Left lung (tissue), 4 donors: ENCODE measurements at regions not wholly inside any gene's neighbourhood (a gene's known extent, or its start where the extent isn't known, plus 50 kb on each side); places are given as distances from the start of the nearest gene placed in this dataset.

Experiments used
- ATAC-seq: fragments of 200-7000 bp; cut with Tn5 transposase; one replicate; pipeline ENCODE4 v1.9.1; 2020; ENCODE audit warnings: moderate library complexity
- DNase-seq, 4 donors: peaks; one replicate each; pipeline ENCODE4 v3.0.0-alpha.2; 2013 to 2020
- H3K27ac ChIP-seq, 2 donors: fragments of 200-600 bp; sonication (generic) in 1 of 2; one replicate each; pipeline versions ENCODE4 v1.5.0 to v1.8.0; 2020 to 2021
- H3K27me3 ChIP-seq, 2 donors: fragments of 200-600 bp; sonication (generic) in 1 of 2; one replicate each; pipeline versions ENCODE4 v1.5.0 to v1.8.0; 2020 to 2021
- H3K36me3 ChIP-seq, 2 donors: fragments of 200-600 bp; sonication (generic) in 1 of 2; one replicate each; pipeline versions ENCODE4 v1.5.0 to v1.8.0; 2020 to 2021
- H3K4me1 ChIP-seq, 2 donors: fragments of 200-600 bp; one replicate each; pipeline ENCODE4 v1.8.0; 2021
- H3K4me3 ChIP-seq, 2 donors: fragments of 200-600 bp; sonication (generic) in 1 of 2; one replicate each; pipeline versions ENCODE4 v1.5.0 to v1.8.0; 2020 to 2021; ENCODE audit warnings: mild to moderate bottlenecking in 1 of 2
- H3K9me3 ChIP-seq, 2 donors: fragments of 200-600 bp; sonication (generic) in 1 of 2; one replicate each; pipeline versions ENCODE4 v1.5.0 to v1.8.0; 2020 to 2021
- intact Hi-C, 2 donors: fragments of 100-400 bp; cut with DNase I; formaldehyde crosslinking; loops; one replicate each; pipeline versions ENCODE4 v1.11.2 to v1.14.2; 2022
- TF ChIP-seq, protein P1 (sequence below), 2 donors: fragments of 200-600 bp; sonication (generic) in 1 of 2; IDR thresholded peaks; one replicate each; pipeline versions ENCODE4 v1.5.0 to v1.8.0; 2021; ENCODE audit warnings: antibody characterized with exemption in 2 of 2
- donor health status: DM: no; HTN: yes; CAD: no.
- donor health status: DM: no; HTN: no; CAD: no.

DNA sequence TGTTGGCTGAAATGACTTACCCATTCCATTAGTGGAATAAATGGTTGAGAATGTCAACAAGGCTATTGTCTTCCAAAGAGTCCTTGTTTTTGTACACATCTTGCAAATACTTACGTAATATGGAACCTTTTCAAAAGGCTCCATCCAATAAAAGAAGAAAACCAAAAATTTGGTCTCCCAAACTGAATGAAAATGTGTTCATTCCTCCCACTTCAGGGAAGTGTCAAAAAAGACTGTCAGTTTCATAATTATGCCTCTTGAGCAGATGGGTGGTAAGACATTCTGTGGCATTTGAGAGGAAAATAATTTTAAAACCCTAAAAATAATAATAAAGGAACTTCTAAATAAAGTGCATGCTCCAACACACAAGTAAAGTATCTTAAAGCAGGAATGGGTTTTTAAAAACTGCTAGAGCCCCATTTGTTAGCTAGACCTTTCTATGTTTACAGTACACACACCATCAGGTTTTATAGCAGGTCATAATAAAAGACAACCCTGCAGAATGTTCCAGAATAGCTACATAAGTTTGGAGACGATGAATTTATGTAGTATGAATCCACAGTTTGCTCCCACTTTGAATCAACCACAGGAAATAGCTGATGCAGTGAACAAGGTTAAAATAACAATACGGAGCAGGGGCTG lies 843.7 kb downstream of the LRRTM4 start:
- no peak overlapping the region for H3K27ac ChIP-seq
- DNase-seq: no peak
- intact Hi-C loops: no loop called here
- ATAC-seq: no peak
- H3K27me3 ChIP-seq: no peaks in the 10 kb centered on the region
- no peaks in the 10 kb centered on the region for H3K36me3 ChIP-seq
- no peaks in the 10 kb centered on the region for H3K9me3 ChIP-seq
- H3K4me3 ChIP-seq: no peak overlapping the region
- H3K4me1 ChIP-seq: no peaks in the 10 kb centered on the region
- TF ChIP-seq, protein P1, sequence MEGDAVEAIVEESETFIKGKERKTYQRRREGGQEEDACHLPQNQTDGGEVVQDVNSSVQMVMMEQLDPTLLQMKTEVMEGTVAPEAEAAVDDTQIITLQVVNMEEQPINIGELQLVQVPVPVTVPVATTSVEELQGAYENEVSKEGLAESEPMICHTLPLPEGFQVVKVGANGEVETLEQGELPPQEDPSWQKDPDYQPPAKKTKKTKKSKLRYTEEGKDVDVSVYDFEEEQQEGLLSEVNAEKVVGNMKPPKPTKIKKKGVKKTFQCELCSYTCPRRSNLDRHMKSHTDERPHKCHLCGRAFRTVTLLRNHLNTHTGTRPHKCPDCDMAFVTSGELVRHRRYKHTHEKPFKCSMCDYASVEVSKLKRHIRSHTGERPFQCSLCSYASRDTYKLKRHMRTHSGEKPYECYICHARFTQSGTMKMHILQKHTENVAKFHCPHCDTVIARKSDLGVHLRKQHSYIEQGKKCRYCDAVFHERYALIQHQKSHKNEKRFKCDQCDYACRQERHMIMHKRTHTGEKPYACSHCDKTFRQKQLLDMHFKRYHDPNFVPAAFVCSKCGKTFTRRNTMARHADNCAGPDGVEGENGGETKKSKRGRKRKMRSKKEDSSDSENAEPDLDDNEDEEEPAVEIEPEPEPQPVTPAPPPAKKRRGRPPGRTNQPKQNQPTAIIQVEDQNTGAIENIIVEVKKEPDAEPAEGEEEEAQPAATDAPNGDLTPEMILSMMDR (IDR thresholded peaks at IDR 0.05): no peak

DNA sequence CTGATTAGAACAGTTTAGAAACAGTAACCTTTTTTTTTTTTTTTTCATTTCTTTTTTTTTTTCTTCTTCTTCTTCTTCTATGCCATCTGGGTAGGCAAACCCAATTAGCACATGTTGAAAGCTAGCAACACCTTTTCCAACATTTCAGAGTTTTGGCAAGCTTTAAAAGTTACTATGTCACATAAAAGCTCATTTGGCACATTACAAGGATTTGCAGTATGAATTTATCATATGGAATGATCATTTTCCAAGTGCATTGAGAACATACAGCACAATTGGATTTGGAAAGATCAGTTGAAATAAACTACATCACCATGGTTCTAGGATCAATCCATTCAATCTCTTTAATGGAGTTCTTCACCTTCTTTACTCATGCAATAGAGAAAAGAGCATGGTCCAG lies 847.0 kb downstream of the LRRTM4 start:
- no peak for ATAC-seq
- no peaks in the 10 kb centered on the region for H3K9me3 ChIP-seq
- H3K27me3 ChIP-seq: no peaks in the 10 kb centered on the region
- no peaks in the 10 kb centered on the region for H3K36me3 ChIP-seq
- TF ChIP-seq, protein P1 (IDR thresholded peaks at IDR 0.05): no peak
- intact Hi-C loops: no loop called here
- H3K4me1 ChIP-seq: no peaks in the 10 kb centered on the region
- no peak for DNase-seq
- no peak overlapping the region for H3K4me3 ChIP-seq
- no peak overlapping the region for H3K27ac ChIP-seq

DNA sequence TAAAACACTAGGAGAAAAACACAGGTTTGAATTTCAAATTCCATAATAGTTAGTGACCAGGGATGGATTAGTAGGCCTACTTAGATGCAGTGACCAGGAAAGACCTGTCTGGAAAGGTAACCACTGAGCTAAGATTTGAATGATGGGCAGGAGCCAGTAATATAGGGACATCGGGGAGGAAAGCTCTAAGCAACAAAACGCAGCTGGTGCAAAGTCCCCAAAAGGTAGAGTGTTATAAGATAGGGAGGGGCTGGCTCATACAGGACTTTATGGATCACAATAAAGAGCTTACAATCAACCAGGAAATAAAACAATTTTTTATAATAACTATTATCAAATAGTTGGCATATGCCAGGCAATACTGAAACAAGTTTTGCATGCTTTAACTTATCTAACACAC lies 849.4 kb downstream of the LRRTM4 start:
- Histone ChIP-seq H3K27me3 (no peaks in the 10 kb centered on the region), H3K27ac (no peak overlapping the region), H3K4me3 (no peak overlapping the region), H3K4me1 (no peaks in the 10 kb centered on the region), H3K9me3 (no peaks in the 10 kb centered on the region), H3K36me3 (no peaks in the 10 kb centered on the region)
- DNase-seq: no peak
- ATAC-seq: no peak
- intact Hi-C loops: no loop called here
- TF ChIP-seq, protein P1 (IDR thresholded peaks at IDR 0.05): no peak

DNA sequence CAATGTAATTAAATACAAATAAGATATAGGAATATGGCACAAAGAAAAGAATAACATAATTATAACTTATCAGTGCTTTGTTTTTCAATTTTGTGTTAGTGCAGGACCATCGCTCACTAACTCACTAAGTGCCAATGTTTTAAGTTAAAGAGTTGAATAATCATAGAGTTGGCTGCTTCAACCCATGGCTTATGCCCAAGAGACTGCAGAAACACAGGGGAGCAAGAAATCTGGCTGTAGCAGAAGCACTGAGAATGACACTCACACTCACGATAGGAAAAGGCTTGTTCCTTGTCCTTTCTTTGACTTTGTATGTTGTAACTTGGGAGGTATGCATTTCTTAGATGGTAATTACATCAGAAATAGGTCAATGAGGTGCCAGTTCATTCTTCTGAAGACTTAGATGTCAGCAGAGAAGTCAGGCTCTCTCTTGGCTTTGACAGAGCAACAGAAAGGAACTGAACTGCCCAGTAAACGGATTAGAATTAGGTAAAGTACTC lies 852.2 kb downstream of the LRRTM4 start:
- intact Hi-C loops: no loop called here
- no peak overlapping the region for H3K4me3 ChIP-seq
- TF ChIP-seq, protein P1 (IDR thresholded peaks at IDR 0.05): no peak

DNA sequence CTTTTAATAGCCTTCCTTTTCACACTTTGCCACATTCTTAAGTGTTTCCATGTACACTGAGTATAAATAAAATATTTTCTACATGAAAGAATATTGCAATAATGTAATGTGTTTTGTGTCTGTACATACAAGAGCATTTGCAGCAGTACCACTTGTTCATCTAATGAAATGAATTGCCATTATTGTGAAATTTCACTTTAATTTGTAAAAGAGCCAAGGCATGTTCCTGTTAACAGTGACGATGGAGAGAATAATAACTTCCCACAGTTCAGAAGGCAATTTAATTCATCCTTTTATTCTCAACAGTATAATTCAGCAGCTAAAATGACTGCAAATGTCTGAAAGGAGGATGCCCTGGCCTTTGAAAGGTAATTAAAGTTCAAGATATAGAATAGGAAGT lies 853.9 kb downstream of the LRRTM4 start:
- Histone ChIP-seq H3K27ac (no peak overlapping the region), H3K9me3 (no peaks in the 10 kb centered on the region), H3K4me1 (no peaks in the 10 kb centered on the region), H3K27me3 (no peaks in the 10 kb centered on the region), H3K4me3 (no peak overlapping the region), H3K36me3 (no peaks in the 10 kb centered on the region)
- intact Hi-C loops: no loop called here
- ATAC-seq (no peak), DNase-seq (peak in 1 of 4 donors; percentile 39)
- TF ChIP-seq, protein P1 (IDR thresholded peaks at IDR 0.05): no peak

More for the DNA sequence above, 852.2 kb downstream of the LRRTM4 start:
- H3K27ac ChIP-seq: no peak overlapping the region
- DNase-seq: peak in 1 of 4 donors; percentile 39
- no peak for ATAC-seq
- H3K27me3 ChIP-seq: no peaks in the 10 kb centered on the region
- no peaks in the 10 kb centered on the region for H3K36me3 ChIP-seq
- H3K9me3 ChIP-seq: no peaks in the 10 kb centered on the region
- no peaks in the 10 kb centered on the region for H3K4me1 ChIP-seq
